ENCODE measurements at regions not wholly inside any gene's neighbourhood (a gene's known extent, or its start where the extent isn't known, plus 50 kb on each side); places are given as distances from the start of the nearest gene placed in this dataset.

- TF ChIP-seq, protein P1, sequence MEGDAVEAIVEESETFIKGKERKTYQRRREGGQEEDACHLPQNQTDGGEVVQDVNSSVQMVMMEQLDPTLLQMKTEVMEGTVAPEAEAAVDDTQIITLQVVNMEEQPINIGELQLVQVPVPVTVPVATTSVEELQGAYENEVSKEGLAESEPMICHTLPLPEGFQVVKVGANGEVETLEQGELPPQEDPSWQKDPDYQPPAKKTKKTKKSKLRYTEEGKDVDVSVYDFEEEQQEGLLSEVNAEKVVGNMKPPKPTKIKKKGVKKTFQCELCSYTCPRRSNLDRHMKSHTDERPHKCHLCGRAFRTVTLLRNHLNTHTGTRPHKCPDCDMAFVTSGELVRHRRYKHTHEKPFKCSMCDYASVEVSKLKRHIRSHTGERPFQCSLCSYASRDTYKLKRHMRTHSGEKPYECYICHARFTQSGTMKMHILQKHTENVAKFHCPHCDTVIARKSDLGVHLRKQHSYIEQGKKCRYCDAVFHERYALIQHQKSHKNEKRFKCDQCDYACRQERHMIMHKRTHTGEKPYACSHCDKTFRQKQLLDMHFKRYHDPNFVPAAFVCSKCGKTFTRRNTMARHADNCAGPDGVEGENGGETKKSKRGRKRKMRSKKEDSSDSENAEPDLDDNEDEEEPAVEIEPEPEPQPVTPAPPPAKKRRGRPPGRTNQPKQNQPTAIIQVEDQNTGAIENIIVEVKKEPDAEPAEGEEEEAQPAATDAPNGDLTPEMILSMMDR (IDR thresholded peaks at IDR 0.05) = no peak
- no peak for TF ChIP-seq ZFX (IDR thresholded peaks at IDR 0.05; ENCODE audit: borderline replicate concordance)
Measured at GRCh38 chr9:79060766-79061165, 511.0 kb upstream of the TLE4 start.

Data from 22Rv1 (cell line).